Skeletal muscle satellite cell (primary cell): ENCODE measurements at regions not wholly inside any gene's neighbourhood (a gene's known extent, or its start where the extent isn't known, plus 50 kb on each side); places are given as distances from the start of the nearest gene placed in this dataset.

Experiments
- H3K27me3 ChIP-seq: 2 replicates; pipeline ENCODE4 v1.7.0; 2013; ENCODE audit warnings: low read length; ENCODE audit not compliant: control insufficient read depth, insufficient read depth
- H3K36me3 ChIP-seq: 2 replicates; pipeline ENCODE4 v1.7.0; 2013; ENCODE audit warnings: mild to moderate bottlenecking, control low read depth, low read length; ENCODE audit not compliant: insufficient read depth
- H3K4me1 ChIP-seq: 2 replicates; pipeline ENCODE4 v1.7.0; 2013; ENCODE audit warnings: low read length; ENCODE audit not compliant: control insufficient read depth, insufficient read depth
- H3K4me2 ChIP-seq: 2 replicates; pipeline ENCODE4 v1.7.0; 2013; ENCODE audit warnings: mild to moderate bottlenecking, low read length
- H3K4me3 ChIP-seq: 2 replicates; pipeline ENCODE4 v1.7.0; 2013; ENCODE audit warnings: low read length
- H3K9ac ChIP-seq: 2 replicates; pipeline ENCODE4 v1.7.0; 2013; ENCODE audit warnings: mild to moderate bottlenecking, low read depth, low read length, moderate library complexity
- H3K9me3 ChIP-seq: replicated peaks from 2 replicates; pipeline ENCODE4 v1.7.0; 2013; ENCODE audit warnings: mild to moderate bottlenecking, control low read depth, low read length

DNA sequence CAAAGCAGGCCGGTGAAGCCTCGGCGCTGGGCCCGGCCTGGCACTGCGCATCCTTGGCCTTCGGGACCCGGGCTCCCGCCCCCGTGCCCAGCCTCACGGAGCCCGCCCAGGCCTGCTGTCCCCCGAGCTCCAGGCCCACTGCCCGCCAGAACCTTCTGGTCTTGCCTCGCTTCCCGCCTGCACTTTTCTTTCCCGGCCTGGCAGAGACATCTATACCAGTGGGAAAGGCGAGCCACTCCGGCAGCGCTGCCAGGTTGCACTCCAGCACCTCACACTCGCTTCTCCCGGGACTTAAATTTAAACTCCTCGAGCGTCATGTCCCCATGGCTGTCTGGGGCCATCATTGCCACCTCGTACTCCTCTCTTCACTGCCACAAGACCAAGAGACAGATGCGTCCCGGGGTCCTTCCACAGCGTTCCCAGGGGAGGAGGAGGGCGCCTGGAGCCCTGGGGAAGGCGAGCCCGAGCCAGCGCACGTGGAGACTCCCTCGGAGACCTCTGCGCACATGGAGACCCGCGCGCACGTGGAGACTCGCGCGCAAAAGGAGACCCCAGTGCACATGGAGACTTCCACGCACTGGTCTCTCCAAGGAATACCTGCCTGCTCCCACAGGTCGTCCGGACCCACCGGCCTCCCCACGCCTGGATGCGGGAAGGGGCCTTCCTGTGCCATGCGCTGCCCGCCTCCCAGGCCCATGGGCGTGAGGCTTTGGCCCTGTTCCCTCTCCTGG, 253.1 kb upstream of the SALL3 start:
- peaks cover 6% of the 10 kb centered on the region for H3K9me3 ChIP-seq
- no peak overlapping the region for H3K9ac ChIP-seq
- no peak overlapping the region for H3K4me3 ChIP-seq
- H3K27me3 ChIP-seq: no peaks in the 10 kb centered on the region
- no peaks in the 10 kb centered on the region for H3K36me3 ChIP-seq
- H3K4me1 ChIP-seq: no peaks in the 10 kb centered on the region
- H3K4me2 ChIP-seq: no peak overlapping the region

DNA sequence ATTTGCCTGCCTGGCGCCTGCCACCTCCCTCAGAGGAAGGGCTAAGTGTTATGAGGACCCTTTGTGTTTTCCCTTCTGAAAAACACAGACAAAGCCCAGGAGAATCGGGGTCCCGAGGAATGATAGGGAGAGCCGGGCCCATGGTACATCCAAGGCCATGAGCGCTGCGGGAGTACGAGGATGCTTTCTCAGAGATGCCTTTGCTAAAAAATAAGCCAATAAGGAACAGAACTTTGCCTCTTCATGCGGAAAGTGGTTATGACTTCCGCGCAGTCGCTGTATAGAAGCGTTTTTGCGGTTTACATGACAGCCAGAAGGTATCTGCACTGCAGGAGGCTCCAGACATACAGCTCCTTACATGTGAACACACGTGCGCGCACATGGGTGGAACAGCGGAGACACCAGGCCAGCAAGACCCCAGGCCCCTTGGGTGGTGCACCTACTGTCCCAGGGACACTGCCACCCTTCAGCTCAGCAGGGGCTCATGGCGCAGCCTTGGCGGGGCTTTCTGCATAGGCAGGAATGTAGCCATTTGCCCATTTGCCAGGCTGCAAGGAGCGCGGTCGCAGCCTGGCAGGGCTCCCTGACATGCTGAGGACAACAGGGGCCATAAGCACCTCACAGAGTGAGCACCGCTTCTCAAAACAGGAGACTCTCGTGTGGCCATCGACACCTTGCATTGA, 252.4 kb upstream of the SALL3 start:
- Histone ChIP-seq H3K4me1 (no peaks in the 10 kb centered on the region), H3K27me3 (no peaks in the 10 kb centered on the region), H3K9me3 (peaks cover 7% of the 10 kb centered on the region), H3K4me3 (no peak overlapping the region), H3K36me3 (no peaks in the 10 kb centered on the region), H3K4me2 (no peak overlapping the region), H3K9ac (no peak overlapping the region)

GRCh38 chr18:78727877-78728783, 251.5 kb upstream of the SALL3 start:
- Histone ChIP-seq H3K4me2 (no peak overlapping the region), H3K36me3 (no peaks in the 10 kb centered on the region), H3K4me3 (no peak overlapping the region), H3K9me3 (peaks cover 16% of the 10 kb centered on the region), H3K4me1 (no peaks in the 10 kb centered on the region), H3K27me3 (no peaks in the 10 kb centered on the region), H3K9ac (no peak overlapping the region)

DNA sequence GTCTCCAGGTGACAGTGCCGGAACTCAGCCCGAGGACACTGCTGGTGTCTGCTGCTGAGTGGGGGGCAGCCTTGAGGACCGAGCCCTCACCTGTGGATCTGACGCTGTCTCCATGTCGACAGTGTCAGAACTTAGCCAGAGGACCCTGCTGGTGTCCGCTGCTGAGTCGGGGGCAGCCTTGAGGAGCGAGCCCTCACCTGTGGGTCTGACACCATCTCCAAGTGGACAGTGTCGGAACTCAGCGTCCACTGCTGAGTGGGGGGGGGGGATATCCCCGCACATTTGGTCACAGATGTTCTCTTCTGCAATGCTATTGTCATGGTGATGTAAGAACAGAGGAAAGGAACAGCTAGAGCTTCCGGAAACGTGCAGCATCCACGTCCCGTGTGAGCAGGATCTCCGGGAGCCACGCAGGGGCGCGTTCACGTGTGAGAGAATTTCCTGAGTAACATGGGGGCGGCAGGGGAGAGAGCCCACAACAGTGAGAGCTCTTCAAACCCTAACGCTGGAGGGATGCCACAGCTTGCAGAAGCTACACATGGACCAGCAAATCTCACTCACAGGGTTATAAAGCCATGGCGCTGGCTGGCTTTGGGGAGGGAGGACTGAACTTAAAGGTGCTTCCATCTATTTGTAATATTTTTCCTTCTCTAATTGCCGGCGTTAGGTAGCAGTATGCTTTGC, 250.7 kb upstream of the SALL3 start:
- Histone ChIP-seq H3K27me3 (no peaks in the 10 kb centered on the region), H3K9me3 (peaks cover 16% of the 10 kb centered on the region), H3K4me2 (no peak overlapping the region), H3K9ac (no peak overlapping the region), H3K4me1 (no peaks in the 10 kb centered on the region), H3K4me3 (no peak overlapping the region), H3K36me3 (no peaks in the 10 kb centered on the region)

DNA sequence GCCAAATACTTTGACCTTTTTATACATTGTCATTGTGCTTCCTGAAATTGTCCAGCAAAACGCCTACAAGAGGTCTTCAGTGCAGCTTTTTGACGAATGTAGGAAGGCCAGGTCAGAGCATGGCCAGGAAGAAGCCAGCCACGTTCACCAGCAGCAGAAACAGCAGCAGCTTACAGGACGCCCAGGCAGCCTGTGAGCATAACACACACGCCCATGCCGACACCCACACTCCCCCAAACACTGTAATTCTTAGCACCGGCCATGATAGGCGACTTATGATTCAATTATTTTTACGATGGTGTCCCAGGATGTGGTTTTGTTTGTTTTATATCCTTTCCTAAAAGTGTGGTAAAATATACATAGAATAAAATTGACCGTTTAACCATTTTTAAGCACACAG, 249.1 kb upstream of the SALL3 start:
- no peaks in the 10 kb centered on the region for H3K4me1 ChIP-seq
- H3K9ac ChIP-seq: no peak overlapping the region
- H3K27me3 ChIP-seq: no peaks in the 10 kb centered on the region
- no peaks in the 10 kb centered on the region for H3K36me3 ChIP-seq
- H3K4me2 ChIP-seq: no peak overlapping the region
- peaks cover 16% of the 10 kb centered on the region for H3K9me3 ChIP-seq
- H3K4me3 ChIP-seq: no peak overlapping the region

GRCh38 chr18:78731016-78731397, 248.6 kb upstream of the SALL3 start:
- H3K36me3 ChIP-seq: no peaks in the 10 kb centered on the region
- no peak overlapping the region for H3K9ac ChIP-seq
- no peak overlapping the region for H3K4me2 ChIP-seq
- H3K4me3 ChIP-seq: no peak overlapping the region
- H3K4me1 ChIP-seq: no peaks in the 10 kb centered on the region
- no peaks in the 10 kb centered on the region for H3K27me3 ChIP-seq
- H3K9me3 ChIP-seq: peaks cover 16% of the 10 kb centered on the region

DNA sequence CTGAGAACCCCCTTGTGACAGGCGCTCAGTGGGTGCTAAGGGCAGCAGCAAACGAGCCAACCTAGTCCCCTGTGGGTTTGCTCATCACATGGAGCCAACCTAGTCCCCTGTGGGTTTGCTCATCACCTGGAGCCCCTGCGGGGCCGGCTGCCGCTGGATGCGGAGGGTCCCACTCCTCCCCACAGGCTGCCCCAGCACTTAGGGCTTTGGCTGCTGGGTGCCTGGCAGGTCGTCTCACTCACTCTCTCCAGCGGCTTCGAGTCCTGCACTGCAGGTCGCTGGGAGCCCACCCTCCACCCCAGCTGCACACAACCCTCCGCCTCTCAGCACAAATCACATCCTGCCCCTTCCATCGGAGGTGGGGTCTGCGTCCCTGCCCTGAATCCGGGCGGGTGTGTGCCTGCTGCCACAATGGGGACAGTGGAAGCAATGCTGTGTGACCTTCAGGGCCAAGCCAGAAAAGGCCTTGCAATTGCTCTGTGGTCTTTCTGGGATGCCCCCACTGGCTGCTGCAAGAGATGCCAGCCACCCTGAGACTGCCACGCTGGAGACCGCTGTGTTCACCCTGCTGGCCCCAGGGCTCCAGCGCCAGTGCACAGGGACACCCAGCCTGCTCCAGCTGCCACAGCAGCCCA, 248.1 kb upstream of the SALL3 start:
- Histone ChIP-seq H3K9ac (no peak overlapping the region), H3K9me3 (peaks cover 18% of the 10 kb centered on the region), H3K4me2 (no peak overlapping the region), H3K36me3 (no peaks in the 10 kb centered on the region), H3K4me1 (no peaks in the 10 kb centered on the region), H3K4me3 (no peak overlapping the region), H3K27me3 (no peaks in the 10 kb centered on the region)

DNA sequence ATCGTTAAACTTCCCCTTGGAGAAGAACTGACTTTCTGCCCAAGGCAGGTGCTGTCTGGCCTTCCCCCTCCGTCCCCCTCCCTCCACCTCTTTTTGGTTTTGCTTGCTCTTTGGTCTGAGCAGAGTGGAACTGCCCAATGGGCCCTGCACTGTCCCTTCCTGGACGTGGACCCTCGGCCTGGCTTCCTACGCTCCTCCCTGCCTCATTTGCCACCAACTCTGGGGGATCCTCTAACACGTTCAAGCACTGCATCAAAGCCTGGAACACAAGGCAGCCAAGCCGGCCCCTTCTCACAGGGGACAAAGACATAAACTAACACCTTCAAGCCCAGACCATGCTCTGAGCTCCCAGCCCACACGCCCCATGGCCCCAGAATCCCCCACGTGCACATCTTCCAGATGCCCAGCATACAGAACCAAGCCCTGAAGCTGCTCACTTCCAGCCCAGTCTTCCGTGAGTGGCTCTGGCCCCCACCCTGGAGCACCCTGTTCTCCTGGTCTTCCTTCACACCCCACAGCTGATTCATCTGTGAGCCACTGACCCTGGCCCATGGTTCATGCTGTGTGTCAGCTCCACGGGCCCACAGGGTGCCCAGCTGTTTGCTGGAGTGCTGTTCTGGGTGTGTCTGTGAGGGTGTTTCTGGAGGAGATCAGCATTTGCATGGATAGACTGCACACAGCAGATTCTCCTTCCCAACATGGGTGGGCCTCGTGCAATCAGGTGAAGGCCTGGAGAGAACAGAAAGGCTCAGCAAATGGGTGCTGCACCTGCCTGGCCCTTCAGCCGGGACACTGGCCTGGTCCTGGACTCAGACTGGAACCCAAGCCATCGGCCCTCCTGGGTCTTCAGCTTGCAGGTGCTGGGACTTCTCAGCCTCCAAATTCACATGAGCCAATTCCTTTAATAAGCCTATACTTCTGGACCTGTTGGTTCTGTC, 247.1 kb upstream of the SALL3 start:
- H3K36me3 ChIP-seq: no peaks in the 10 kb centered on the region
- no peak overlapping the region for H3K4me2 ChIP-seq
- no peak overlapping the region for H3K9ac ChIP-seq
- H3K4me1 ChIP-seq: no peaks in the 10 kb centered on the region
- H3K4me3 ChIP-seq: no peak overlapping the region
- no peaks in the 10 kb centered on the region for H3K27me3 ChIP-seq
- peaks cover 19% of the 10 kb centered on the region for H3K9me3 ChIP-seq

- no peaks in the 10 kb centered on the region for H3K27me3 ChIP-seq
- H3K9ac ChIP-seq: no peak overlapping the region
- H3K4me2 ChIP-seq: no peak overlapping the region
- no peak overlapping the region for H3K4me3 ChIP-seq
- H3K36me3 ChIP-seq: no peaks in the 10 kb centered on the region
- no peaks in the 10 kb centered on the region for H3K4me1 ChIP-seq
- peaks cover 16% of the 10 kb centered on the region for H3K9me3 ChIP-seq
Measured at GRCh38 chr18:78733762-78734613, 245.6 kb upstream of the SALL3 start.

DNA sequence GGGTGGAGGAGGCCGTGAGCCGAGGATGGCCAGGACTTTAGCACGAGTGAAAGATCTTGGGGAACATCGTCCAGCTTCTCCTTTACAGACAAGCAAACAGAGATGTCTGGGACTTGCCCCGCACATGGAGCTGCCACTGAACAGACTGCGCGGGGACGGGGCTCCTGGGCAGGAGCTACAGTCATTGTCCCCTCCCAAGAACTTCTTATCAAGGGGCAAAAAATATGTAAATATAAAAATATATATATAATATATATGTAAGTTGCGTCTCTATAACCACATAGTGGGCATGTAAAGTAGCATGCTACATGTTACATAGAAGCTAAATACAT, 245.0 kb upstream of the SALL3 start:
- no peak overlapping the region for H3K4me3 ChIP-seq
- H3K4me1 ChIP-seq: no peaks in the 10 kb centered on the region
- no peak overlapping the region for H3K9ac ChIP-seq
- no peak overlapping the region for H3K4me2 ChIP-seq
- H3K27me3 ChIP-seq: no peaks in the 10 kb centered on the region
- H3K36me3 ChIP-seq: no peaks in the 10 kb centered on the region
- peaks cover 17% of the 10 kb centered on the region for H3K9me3 ChIP-seq
